AG08395 (cell line): ENCODE measurements at regions not wholly inside any gene's neighbourhood (a gene's known extent, or its start where the extent isn't known, plus 50 kb on each side); places are given as distances from the start of the nearest gene placed in this dataset.
"Not testable (repeated sequence)": the region's sequence is repeated elsewhere in the genome, so short reads cannot be mapped to it uniquely, and the experiment has no call there.

Experiments
- DNase-seq: peaks from one replicate; pipeline ENCODE4 v3.0.0; 2012; ENCODE audit warnings: mixed read lengths, low spot score

- peak; percentile 79 for DNase-seq
These were observed 317.2 kb upstream of the CDYL start for GRCh38 chr6:4459032-4459431.

GRCh38 chr6:4451718-4452117 is 316.3 kb upstream of the ECI2 start:
- no peak for DNase-seq

- no peak for DNase-seq
These were observed 315.7 kb upstream of the ECI2 start for GRCh38 chr6:4451081-4451480.

GRCh38 chr6:4450237-4450636 is 314.9 kb upstream of the ECI2 start:
- DNase-seq = no peak

GRCh38 chr6:4449409-4449808 is 314.0 kb upstream of the ECI2 start:
- no peak for DNase-seq

GRCh38 chr6:4448841-4449240 is 313.5 kb upstream of the ECI2 start:
- DNase-seq = no peak

- DNase-seq = no peak
These were observed 312.4 kb upstream of the ECI2 start for GRCh38 chr6:4447639-4448330.

GRCh38 chr6:4446982-4447381 is 311.6 kb upstream of the ECI2 start:
- peak; percentile 10 for DNase-seq

GRCh38 chr6:4441981-4442434 is 306.6 kb upstream of the ECI2 start:
- DNase-seq = peak; percentile 14

GRCh38 chr6:4439159-4439558 is 303.8 kb upstream of the ECI2 start:
- no peak for DNase-seq

GRCh38 chr6:4437342-4437741 is 302.0 kb upstream of the ECI2 start:
- DNase-seq = no peak

GRCh38 chr6:4435981-4436445 is 300.6 kb upstream of the ECI2 start:
- DNase-seq = no peak

GRCh38 chr6:4434655-4435054 is 299.3 kb upstream of the ECI2 start:
- no peak for DNase-seq

GRCh38 chr6:4433199-4433598 is 297.8 kb upstream of the ECI2 start:
- DNase-seq = no peak

GRCh38 chr6:4426968-4427367 is 291.6 kb upstream of the ECI2 start:
- no peak for DNase-seq

GRCh38 chr6:4421837-4422236 is 286.5 kb upstream of the ECI2 start:
- DNase-seq = no peak

GRCh38 chr6:4420160-4420865 is 284.9 kb upstream of the ECI2 start:
- no peak for DNase-seq

- no peak for DNase-seq
These were observed 280.2 kb upstream of the ECI2 start for GRCh38 chr6:4415549-4415948.

- DNase-seq = not testable (repeated sequence)
These were observed 278.7 kb upstream of the ECI2 start for GRCh38 chr6:4414078-4414477.

- peak; percentile 82 for DNase-seq
These were observed 277.7 kb upstream of the ECI2 start for GRCh38 chr6:4413073-4413472.

GRCh38 chr6:4412488-4412887 is 277.1 kb upstream of the ECI2 start:
- no peak for DNase-seq

GRCh38 chr6:4412077-4412476 is 276.7 kb upstream of the ECI2 start:
- no peak for DNase-seq

GRCh38 chr6:4407710-4408109 is 272.3 kb upstream of the ECI2 start:
- not testable (repeated sequence) for DNase-seq
